ENCODE measurements at regions not wholly inside any gene's neighbourhood (a gene's known extent, or its start where the extent isn't known, plus 50 kb on each side); places are given as distances from the start of the nearest gene placed in this dataset.

DNA sequence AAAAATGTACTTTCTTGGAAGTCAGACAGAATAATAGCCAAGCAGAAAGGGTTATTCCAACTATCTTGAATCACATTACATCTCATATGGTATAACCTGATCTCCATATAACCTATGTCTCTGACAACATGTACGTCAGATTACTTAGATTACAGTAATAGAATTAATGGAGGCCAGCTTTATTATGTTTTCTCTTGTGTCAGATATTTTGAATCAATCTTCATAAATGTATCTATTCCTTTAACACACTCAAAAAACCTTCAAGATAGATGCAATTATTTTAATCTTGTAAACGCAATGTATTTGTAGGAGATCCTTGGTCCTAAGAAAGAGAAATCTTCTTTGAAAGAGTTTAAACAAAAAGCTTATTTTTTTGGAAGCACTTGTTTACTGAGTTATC is 188.4 kb upstream of the KLF12 start:
- H3K36me3 ChIP-seq (ENCODE audit: insufficient read depth): no peaks in the 10 kb centered on the region
- Mint-ChIP-seq H3K27ac (no peak overlapping the region), H3K4me1 (peaks cover 4% of the 10 kb centered on the region; the same call in 2 of the 3 replicates), H3K36me3 (ENCODE audit: low read depth) (no peaks in the 10 kb centered on the region), H3K9me3 (no peaks in the 10 kb centered on the region), H3K4me3 (no peak overlapping the region), H3K27me3 (ENCODE audit: insufficient read depth, low read depth, poor library complexity) (no peaks in the 10 kb centered on the region)
- H3K4me1 ChIP-seq (ENCODE audit: insufficient read depth): peaks cover 6% of the 10 kb centered on the region; the same call in 1 of the 2 replicates
- DNase-seq (ENCODE audit: low spot score) (no peak), ATAC-seq (no peak)
- H3K4me2 ChIP-seq: no peak overlapping the region
- no peaks in the 10 kb centered on the region for H3K79me2 ChIP-seq (replicated peaks; ENCODE audit: insufficient read depth)
- TF ChIP-seq STAT1 (IDR thresholded peaks at IDR 0.05; ENCODE audit: unreplicated experiment): no peak
- 0 out of 2 replicates have a peak, but pooled peaks cover 3% of the 10 kb centered on the region for H3K9me2 ChIP-seq (ENCODE audit: insufficient read depth)
- H3K4me3 ChIP-seq: no peak overlapping the region
- no peaks in the 10 kb centered on the region for H3K27me3 ChIP-seq (ENCODE audit: insufficient read depth)
- H2AFZ ChIP-seq: no peak overlapping the region
- no peaks in the 10 kb centered on the region for H4K20me1 ChIP-seq (replicated peaks; ENCODE audit: insufficient read depth)
- H3F3A ChIP-seq (replicated peaks; ENCODE audit: low read depth): no peaks in the 10 kb centered on the region
- H3K27ac ChIP-seq (ENCODE audit: low read depth): no peak overlapping the region

DNA sequence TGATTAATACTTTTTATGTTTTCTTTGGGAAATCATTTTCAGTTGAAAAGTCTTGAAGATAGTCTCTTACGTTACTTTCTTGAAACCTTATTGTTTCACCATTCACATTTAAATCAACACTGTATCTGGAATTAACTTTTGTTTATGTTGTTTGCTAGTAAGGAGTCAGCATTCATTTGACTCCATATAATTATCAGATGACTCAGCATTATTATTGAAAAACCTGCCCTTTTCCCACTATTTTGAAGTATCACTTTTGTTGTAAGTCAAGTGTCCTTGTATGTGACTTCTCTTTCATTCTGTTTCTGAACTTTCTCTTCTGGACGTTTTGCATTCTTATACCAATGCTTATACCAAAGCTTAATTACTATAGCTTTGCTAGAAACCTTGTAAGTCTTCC is 186.1 kb upstream of the KLF12 start:
- no peaks in the 10 kb centered on the region for H3K9me3 Mint-ChIP-seq
- peaks cover 4% of the 10 kb centered on the region; the same call in 2 of the 3 replicates for H3K4me1 Mint-ChIP-seq
- no peaks in the 10 kb centered on the region for H3K9me2 ChIP-seq (ENCODE audit: insufficient read depth)
- no peak overlapping the region for H3K4me3 Mint-ChIP-seq
- H3K36me3 ChIP-seq (ENCODE audit: insufficient read depth): no peaks in the 10 kb centered on the region
- DNase-seq (ENCODE audit: low spot score) (no peak), ATAC-seq (no peak)
- no peak overlapping the region for H3K27ac ChIP-seq (ENCODE audit: low read depth)
- H3K36me3 Mint-ChIP-seq (ENCODE audit: low read depth): no peaks in the 10 kb centered on the region
- no peak overlapping the region for H2AFZ ChIP-seq
- no peak overlapping the region for H3K27ac Mint-ChIP-seq
- H3F3A ChIP-seq (replicated peaks; ENCODE audit: low read depth): no peaks in the 10 kb centered on the region
- H3K79me2 ChIP-seq (replicated peaks; ENCODE audit: insufficient read depth): no peaks in the 10 kb centered on the region
- H4K20me1 ChIP-seq (replicated peaks; ENCODE audit: insufficient read depth): no peaks in the 10 kb centered on the region
- H3K27me3 Mint-ChIP-seq (ENCODE audit: insufficient read depth, low read depth, poor library complexity): no peaks in the 10 kb centered on the region
- H3K4me2 ChIP-seq: no peak overlapping the region
- H3K27me3 ChIP-seq (ENCODE audit: insufficient read depth): no peaks in the 10 kb centered on the region
- H3K4me3 ChIP-seq: no peak overlapping the region
- H3K4me1 ChIP-seq (ENCODE audit: insufficient read depth): peaks cover 6% of the 10 kb centered on the region; the same call in 1 of the 2 replicates
- TF ChIP-seq POLR2AphosphoS5 (IDR thresholded peaks at IDR 0.05; ENCODE audit: low read depth) (no peak), ZNF114 (CRISPR knock-in tag; IDR thresholded peaks at IDR 0.05) (no peak), NANOG (IDR thresholded peaks at IDR 0.05; ENCODE audit: borderline replicate concordance) (no peak), EZH2phosphoT487 (IDR thresholded peaks at IDR 0.05; ENCODE audit: unreplicated experiment) (no peak), CREB1 (CRISPR knock-in tag; IDR thresholded peaks at IDR 0.05; ENCODE audit: low read depth) (no peak), JUNB (IDR thresholded peaks at IDR 0.05; ENCODE audit: unreplicated experiment) (no peak), EZH2 (IDR thresholded peaks at IDR 0.05; ENCODE audit: low read depth, unreplicated experiment) (no peak), ETS1 (IDR thresholded peaks at IDR 0.05) (no peak)
- TF ChIP-seq, protein P1, sequence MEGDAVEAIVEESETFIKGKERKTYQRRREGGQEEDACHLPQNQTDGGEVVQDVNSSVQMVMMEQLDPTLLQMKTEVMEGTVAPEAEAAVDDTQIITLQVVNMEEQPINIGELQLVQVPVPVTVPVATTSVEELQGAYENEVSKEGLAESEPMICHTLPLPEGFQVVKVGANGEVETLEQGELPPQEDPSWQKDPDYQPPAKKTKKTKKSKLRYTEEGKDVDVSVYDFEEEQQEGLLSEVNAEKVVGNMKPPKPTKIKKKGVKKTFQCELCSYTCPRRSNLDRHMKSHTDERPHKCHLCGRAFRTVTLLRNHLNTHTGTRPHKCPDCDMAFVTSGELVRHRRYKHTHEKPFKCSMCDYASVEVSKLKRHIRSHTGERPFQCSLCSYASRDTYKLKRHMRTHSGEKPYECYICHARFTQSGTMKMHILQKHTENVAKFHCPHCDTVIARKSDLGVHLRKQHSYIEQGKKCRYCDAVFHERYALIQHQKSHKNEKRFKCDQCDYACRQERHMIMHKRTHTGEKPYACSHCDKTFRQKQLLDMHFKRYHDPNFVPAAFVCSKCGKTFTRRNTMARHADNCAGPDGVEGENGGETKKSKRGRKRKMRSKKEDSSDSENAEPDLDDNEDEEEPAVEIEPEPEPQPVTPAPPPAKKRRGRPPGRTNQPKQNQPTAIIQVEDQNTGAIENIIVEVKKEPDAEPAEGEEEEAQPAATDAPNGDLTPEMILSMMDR (conservative IDR thresholded peaks at IDR 0.05; ENCODE audit: low read depth in 2 of 2): no peak
- TF ChIP-seq, protein P2, sequence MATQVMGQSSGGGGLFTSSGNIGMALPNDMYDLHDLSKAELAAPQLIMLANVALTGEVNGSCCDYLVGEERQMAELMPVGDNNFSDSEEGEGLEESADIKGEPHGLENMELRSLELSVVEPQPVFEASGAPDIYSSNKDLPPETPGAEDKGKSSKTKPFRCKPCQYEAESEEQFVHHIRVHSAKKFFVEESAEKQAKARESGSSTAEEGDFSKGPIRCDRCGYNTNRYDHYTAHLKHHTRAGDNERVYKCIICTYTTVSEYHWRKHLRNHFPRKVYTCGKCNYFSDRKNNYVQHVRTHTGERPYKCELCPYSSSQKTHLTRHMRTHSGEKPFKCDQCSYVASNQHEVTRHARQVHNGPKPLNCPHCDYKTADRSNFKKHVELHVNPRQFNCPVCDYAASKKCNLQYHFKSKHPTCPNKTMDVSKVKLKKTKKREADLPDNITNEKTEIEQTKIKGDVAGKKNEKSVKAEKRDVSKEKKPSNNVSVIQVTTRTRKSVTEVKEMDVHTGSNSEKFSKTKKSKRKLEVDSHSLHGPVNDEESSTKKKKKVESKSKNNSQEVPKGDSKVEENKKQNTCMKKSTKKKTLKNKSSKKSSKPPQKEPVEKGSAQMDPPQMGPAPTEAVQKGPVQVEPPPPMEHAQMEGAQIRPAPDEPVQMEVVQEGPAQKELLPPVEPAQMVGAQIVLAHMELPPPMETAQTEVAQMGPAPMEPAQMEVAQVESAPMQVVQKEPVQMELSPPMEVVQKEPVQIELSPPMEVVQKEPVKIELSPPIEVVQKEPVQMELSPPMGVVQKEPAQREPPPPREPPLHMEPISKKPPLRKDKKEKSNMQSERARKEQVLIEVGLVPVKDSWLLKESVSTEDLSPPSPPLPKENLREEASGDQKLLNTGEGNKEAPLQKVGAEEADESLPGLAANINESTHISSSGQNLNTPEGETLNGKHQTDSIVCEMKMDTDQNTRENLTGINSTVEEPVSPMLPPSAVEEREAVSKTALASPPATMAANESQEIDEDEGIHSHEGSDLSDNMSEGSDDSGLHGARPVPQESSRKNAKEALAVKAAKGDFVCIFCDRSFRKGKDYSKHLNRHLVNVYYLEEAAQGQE (IDR thresholded peaks at IDR 0.05; ENCODE audit: unreplicated experiment): no peak
